Endothelial cell of umbilical vein (primary cell): ENCODE measurements at regions not wholly inside any gene's neighbourhood (a gene's known extent, or its start where the extent isn't known, plus 50 kb on each side); places are given as distances from the start of the nearest gene placed in this dataset.

Experiments used
- BruUV-seq: library from RNA; stranded (reverse); fragments of 400-500 nt; replicated peaks from 2 replicates; lab custom pipeline; 2021; lab: Mats Ljungman, UMichigan
- CTCF ChIA-PET: fragments of 300-600, 350-600 bp; sonication (Branson Sonifier 250); formaldehyde crosslinking; loops from one replicate; lab custom pipeline; 2021; ENCODE audit warnings: antibody characterized with exemption, inconsistent platforms; lab: Charles Lee
- POLR2A ChIA-PET: fragments of 300-600, 350-600 bp; sonication (Branson Sonifier 250); formaldehyde crosslinking; loops from one replicate; lab custom pipeline; 2021; ENCODE audit warnings: antibody characterized with exemption, inconsistent platforms; lab: Charles Lee
- DNase-seq: peaks from one replicate; pipeline ENCODE4 v3.0.0-alpha.2; 2011; ENCODE audit warnings: low read depth, low spot score
- FAIRE-seq: peaks from 2 replicates; lab custom pipeline; 2011; peaks lifted over from hg19 to GRCh38; lab: Jason Lieb, UNC
- H2AFZ ChIP-seq: 2 replicates; pipeline ENCODE4 v1.6.0; 2012; ENCODE audit warnings: low read depth, low read length, control low read depth, inconsistent platforms
- H3K27ac ChIP-seq: 2 replicates; pipeline ENCODE4 v1.5.1; 2011; ENCODE audit warnings: low read depth, mild to moderate bottlenecking, control low read depth, low read length, moderate library complexity; ENCODE audit not compliant: insufficient read depth
- H3K27me3 ChIP-seq, 2 experiments: 2 replicates each; pipeline versions ENCODE4 v1.6.0 to v1.6.1; 2011; ENCODE audit warnings: low read length in 2 of 2, mixed read lengths in 1 of 2; ENCODE audit not compliant: control insufficient read depth in 2 of 2, insufficient read depth in 2 of 2
- H3K36me3 ChIP-seq, 2 experiments: 2 replicates in 1 of 2; 3 replicates in 1 of 2; pipeline ENCODE4 v1.5.1; 2011; ENCODE audit warnings: low read length in 2 of 2, mild to moderate bottlenecking in 1 of 2, moderate library complexity in 1 of 2; ENCODE audit not compliant: control insufficient read depth in 2 of 2, insufficient read depth in 2 of 2; ENCODE audit errors: extremely low read depth in 1 of 2
- H3K4me1 ChIP-seq: 3 replicates; pipeline ENCODE4 v1.5.1; 2011; ENCODE audit warnings: mild to moderate bottlenecking, low read length; ENCODE audit not compliant: control insufficient read depth, insufficient read depth; ENCODE audit errors: extremely low read depth
- H3K4me2 ChIP-seq: 2 replicates; pipeline ENCODE4 v1.6.1; 2011; ENCODE audit warnings: low read length, control low read depth, mixed read lengths; ENCODE audit not compliant: insufficient read depth
- H3K4me3 ChIP-seq, 3 experiments: fragments of 200-600 bp in 1 of 3; sonication (generic), shearing (Covaris generic) in 1 of 3; replicated peaks in 1 of 3; 2 replicates each; pipeline ENCODE4 v1.5.1; 2011 to 2016; ENCODE audit warnings: control low read depth in 3 of 3, low read length in 3 of 3, mild to moderate bottlenecking in 2 of 3, inconsistent platforms in 1 of 3, low read depth in 1 of 3, moderate library complexity in 1 of 3; ENCODE audit not compliant: insufficient read depth in 1 of 3
- H3K79me2 ChIP-seq: 2 replicates; pipeline ENCODE4 v1.6.0; 2012; ENCODE audit warnings: low read length, inconsistent platforms; ENCODE audit not compliant: control insufficient read depth, insufficient read depth
- H3K9ac ChIP-seq: replicated peaks from 2 replicates; pipeline ENCODE3; 2011; ENCODE audit warnings: low read length, control low read depth; ENCODE audit not compliant: insufficient read depth; ENCODE audit errors: extremely low read depth
- H3K9me1 ChIP-seq: replicated peaks from 3 replicates; pipeline ENCODE4 v1.6.0; 2011; ENCODE audit warnings: mild to moderate bottlenecking, low read length; ENCODE audit not compliant: control insufficient read depth, insufficient read depth; ENCODE audit errors: extremely low read depth
- H3K9me3 ChIP-seq: replicated peaks from 2 replicates; pipeline ENCODE4 v1.5.1; 2012; ENCODE audit warnings: low read length, inconsistent platforms; ENCODE audit not compliant: control insufficient read depth, insufficient read depth
- H4K20me1 ChIP-seq: replicated peaks from 2 replicates; pipeline ENCODE3; 2011; ENCODE audit warnings: mild to moderate bottlenecking, low read length; ENCODE audit not compliant: control insufficient read depth, insufficient read depth; ENCODE audit errors: extremely low read depth
- CTCF ChIP-seq, 2 donors: IDR thresholded peaks; 1 replicate in 1 of 2; 2 replicates in 1 of 2; pipeline ENCODE4 v1.5.1; 2011; ENCODE audit warnings: low read length in 2 of 2, mild to moderate bottlenecking in 2 of 2, moderate library complexity in 2 of 2, control low read depth in 1 of 2, inconsistent platforms in 1 of 2, low read depth in 1 of 2; ENCODE audit not compliant: insufficient read depth in 1 of 2; ENCODE audit errors: extremely low read depth in 1 of 2
- FOS ChIP-seq: IDR thresholded peaks from 2 replicates; pipeline ENCODE4 v1.6.1; 2011; ENCODE audit warnings: mild to moderate bottlenecking, low read length, moderate library complexity, borderline replicate concordance; ENCODE audit not compliant: insufficient read depth
- GATA2 ChIP-seq: IDR thresholded peaks from 2 replicates; pipeline ENCODE4 v1.7.0; 2011; ENCODE audit warnings: low read depth, mild to moderate bottlenecking, moderate library complexity, mixed read lengths, low read length; ENCODE audit not compliant: insufficient read length, insufficient read depth
- MYC ChIP-seq: IDR thresholded peaks from one replicate; pipeline ENCODE4 v1.6.1; 2011; ENCODE audit warnings: mild to moderate bottlenecking, low read depth, low read length
- POLR2A ChIP-seq: IDR thresholded peaks from 2 replicates; pipeline ENCODE4 v1.6.1; 2012; ENCODE audit warnings: low read depth, mild to moderate bottlenecking, control low read depth, low read length
- dilution Hi-C: fragments of 300-500 bp; cut with MboI; formaldehyde crosslinking; loops from one replicate; pipeline ENCODE4 v1.15.0; 2019; ENCODE audit warnings: low sequenced_read_pairs; ENCODE audit not compliant: extremely low pct_ligation_motif_present
- intact Hi-C: fragments of 100-400 bp; cut with micrococcal nuclease; formaldehyde crosslinking; loops from one replicate; pipeline ENCODE4 v1.10.0; 2022
- TF ChIP-seq, protein P1 (sequence below): IDR thresholded peaks from 2 replicates; pipeline ENCODE4 v1.6.1; 2011; ENCODE audit not compliant: insufficient read depth, insufficient read length

- H3K79me2 ChIP-seq = no peaks in the 10 kb centered on the region
- H3K9me3 ChIP-seq = no peaks in the 10 kb centered on the region
- no peak overlapping the region for H2AFZ ChIP-seq
- H3K4me2 ChIP-seq = no peak overlapping the region
- no TSS peak for BruUV-seq
- dilution Hi-C loops (no loop called here), intact Hi-C loops (no loop called here)
- no peaks in the 10 kb centered on the region for H3K36me3 ChIP-seq
- no peak overlapping the region for H3K27ac ChIP-seq
- POLR2A ChIA-PET = no interaction called here
- no peak for DNase-seq
- CTCF ChIA-PET = no interaction called here
- no peaks in the 10 kb centered on the region for H3K9me1 ChIP-seq
- no peak for TF ChIP-seq GATA2
- no peak for TF ChIP-seq FOS
- no peak for TF ChIP-seq CTCF (IDR thresholded peaks at IDR 0.05; ENCODE audit: extremely low read depth in 1 of 2, insufficient read depth in 1 of 2, low read depth in 1 of 2, low read length in 2 of 2)
- TF ChIP-seq MYC = no peak
- TF ChIP-seq, protein P1, sequence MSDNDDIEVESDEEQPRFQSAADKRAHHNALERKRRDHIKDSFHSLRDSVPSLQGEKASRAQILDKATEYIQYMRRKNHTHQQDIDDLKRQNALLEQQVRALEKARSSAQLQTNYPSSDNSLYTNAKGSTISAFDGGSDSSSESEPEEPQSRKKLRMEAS = no peak
- no peak for TF ChIP-seq POLR2A
- no peak for FAIRE-seq
- H3K9ac ChIP-seq = no peak overlapping the region
- no peak overlapping the region for H3K4me3 ChIP-seq
- no peaks in the 10 kb centered on the region for H3K4me1 ChIP-seq
- H3K27me3 ChIP-seq = no peaks in the 10 kb centered on the region
- no peaks in the 10 kb centered on the region for H4K20me1 ChIP-seq
Observed at GRCh38 chr12:74963304-74963703, 246.3 kb downstream of the KCNC2 start.

DNA sequence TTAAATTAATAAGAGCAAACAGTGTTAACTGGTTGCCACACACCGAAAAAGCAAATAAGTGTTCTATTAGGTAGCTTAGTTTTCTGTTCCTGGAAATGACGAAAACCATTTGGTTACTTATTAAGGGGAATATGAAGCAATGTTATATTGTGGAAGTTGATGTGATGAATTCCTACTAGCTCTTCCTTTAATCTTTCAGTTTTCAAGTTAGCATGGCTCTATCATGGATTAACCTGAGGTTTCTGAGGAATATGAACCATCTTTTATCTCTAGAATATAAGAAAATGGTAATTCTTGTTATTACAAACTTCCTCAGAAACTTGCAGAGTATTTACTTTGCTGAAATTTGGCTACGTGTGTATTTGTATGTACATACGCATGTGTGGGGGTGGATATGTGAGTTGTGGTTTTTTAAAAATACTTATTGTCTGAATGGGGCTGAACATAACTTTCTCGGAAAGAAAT, 245.7 kb downstream of the KCNC2 start:
- H2AFZ ChIP-seq = no peak overlapping the region
- H3K79me2 ChIP-seq = no peaks in the 10 kb centered on the region
- H3K4me2 ChIP-seq = no peak overlapping the region
- no TSS peak for BruUV-seq
- CTCF ChIA-PET = interaction anchor here (1.7 kb wide), 1 partner anchor 113 kb away, joined by 5 read pairs; no protein-coding TSS in a partner anchor
- intact Hi-C loops (no loop called here), dilution Hi-C loops (no loop called here)
- H3K27ac ChIP-seq = no peak overlapping the region
- no peak overlapping the region for H3K4me3 ChIP-seq
- POLR2A ChIA-PET = no interaction called here
- H3K4me1 ChIP-seq = no peaks in the 10 kb centered on the region
- FAIRE-seq = no peak
- no peaks in the 10 kb centered on the region for H4K20me1 ChIP-seq
- H3K9me3 ChIP-seq = no peaks in the 10 kb centered on the region
- no peaks in the 10 kb centered on the region for H3K36me3 ChIP-seq
- no peaks in the 10 kb centered on the region for H3K9me1 ChIP-seq
- H3K9ac ChIP-seq = no peak overlapping the region
- no peak for DNase-seq
- H3K27me3 ChIP-seq = no peaks in the 10 kb centered on the region
- TF ChIP-seq GATA2 = no peak
- no peak for TF ChIP-seq FOS
